ENCODE measurements at regions not wholly inside any gene's neighbourhood (a gene's known extent, or its start where the extent isn't known, plus 50 kb on each side); places are given as distances from the start of the nearest gene placed in this dataset.

- TF ChIP-seq CTCF (IDR thresholded peaks at IDR 0.05; ENCODE audit: poor library complexity), result no peak
- TF ChIP-seq EZH2 (IDR thresholded peaks at IDR 0.05; ENCODE audit: borderline replicate concordance), result no peak
- no peak for TF ChIP-seq EZH2phosphoT487 (IDR thresholded peaks at IDR 0.05; ENCODE audit: low read depth, severe bottlenecking, unreplicated experiment)
Observed at GRCh38 chr4:71269233-71269632, 69.6 kb upstream of the SLC4A4 start.
